ENCODE measurements at regions not wholly inside any gene's neighbourhood (a gene's known extent, or its start where the extent isn't known, plus 50 kb on each side); places are given as distances from the start of the nearest gene placed in this dataset.

DNA sequence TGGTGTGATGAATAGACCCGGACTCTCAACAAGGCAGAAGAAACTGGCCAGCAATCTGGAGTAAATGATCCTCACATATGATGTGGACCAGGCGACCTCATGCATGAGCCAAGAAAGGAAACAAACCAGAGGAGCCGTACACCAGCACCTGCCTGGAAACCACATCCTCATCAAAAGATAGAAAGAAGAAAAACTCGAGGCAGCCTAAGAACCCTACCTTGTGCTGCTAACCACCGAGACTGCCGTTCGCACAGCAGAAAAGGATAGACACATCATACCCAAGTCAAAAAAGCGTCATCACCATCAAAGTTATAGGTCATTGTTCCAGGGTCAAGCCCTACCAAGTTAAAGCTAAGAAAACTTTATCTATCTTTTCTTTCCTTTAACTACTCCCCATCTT lies 66.7 kb downstream of the RESF1 start:
- Histone ChIP-seq H3K9me2 (ENCODE audit: insufficient read depth) (no peaks in the 10 kb centered on the region), H4K20me1 (ENCODE audit: insufficient read depth) (no peaks in the 10 kb centered on the region), H2AFZ (ENCODE audit: low read depth, low read length, poor library complexity, severe bottlenecking) (no peak overlapping the region), H3K4me1 (ENCODE audit: control insufficient read depth in 1 of 2, insufficient read depth in 2 of 2, low read length in 2 of 2) (no peaks in the 10 kb centered on the region), H3K79me2 (ENCODE audit: insufficient read depth, low read length) (no peaks in the 10 kb centered on the region), H3K27me3 (ENCODE audit: insufficient read depth, low read length) (no peaks in the 10 kb centered on the region), H3K36me3 (ENCODE audit: control insufficient read depth in 1 of 2, insufficient read depth in 2 of 2, low read length in 2 of 2) (no peaks in the 10 kb centered on the region), H3K9me3 (ENCODE audit: control insufficient read depth in 1 of 2, insufficient read depth in 1 of 2, low read depth in 1 of 2, low read length in 2 of 2) (no peaks in the 10 kb centered on the region), H3K4me3 (replicated peaks in 1 of 2; ENCODE audit: low read depth in 1 of 2, low read length in 2 of 2) (no peak overlapping the region), H3K9ac (ENCODE audit: low read length) (no peak overlapping the region), H3K4me2 (ENCODE audit: low read length) (no peak overlapping the region), H3K27ac (ENCODE audit: low read depth, low read length) (no peak overlapping the region)
- ChIA-PET CTCF (no interaction called here), RAD21 (ENCODE audit: low non-redundant PET in 1 of 2, low total read pairs in 2 of 2, uncharacterized antibody in 2 of 2, unreplicated experiment in 2 of 2) (no interaction called here), POLR2A (no interaction called here)
- TF ChIP-seq, protein P1, sequence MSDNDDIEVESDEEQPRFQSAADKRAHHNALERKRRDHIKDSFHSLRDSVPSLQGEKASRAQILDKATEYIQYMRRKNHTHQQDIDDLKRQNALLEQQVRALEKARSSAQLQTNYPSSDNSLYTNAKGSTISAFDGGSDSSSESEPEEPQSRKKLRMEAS (IDR thresholded peaks at IDR 0.05) = no peak
- TF ChIP-seq SRF (IDR thresholded peaks at IDR 0.05; ENCODE audit: low read depth) = no peak
- no peak for TF ChIP-seq ELF1 (IDR thresholded peaks at IDR 0.05; ENCODE audit: borderline replicate concordance, low read depth)
- TF ChIP-seq JUND (IDR thresholded peaks at IDR 0.05) = no peak
- TF ChIP-seq, protein P2, sequence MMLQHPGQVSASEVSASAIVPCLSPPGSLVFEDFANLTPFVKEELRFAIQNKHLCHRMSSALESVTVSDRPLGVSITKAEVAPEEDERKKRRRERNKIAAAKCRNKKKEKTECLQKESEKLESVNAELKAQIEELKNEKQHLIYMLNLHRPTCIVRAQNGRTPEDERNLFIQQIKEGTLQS (IDR thresholded peaks at IDR 0.05) = no peak
- TF ChIP-seq POLR2AphosphoS5 (IDR thresholded peaks at IDR 0.05; ENCODE audit: low read depth, low read length) = no peak
- no peak for TF ChIP-seq ZNF274 (IDR thresholded peaks at IDR 0.05; ENCODE audit: low read depth, low read length)
- TF ChIP-seq EZH2phosphoT487 (IDR thresholded peaks at IDR 0.05; ENCODE audit: borderline replicate concordance) = no peak
- TF ChIP-seq, protein P3, sequence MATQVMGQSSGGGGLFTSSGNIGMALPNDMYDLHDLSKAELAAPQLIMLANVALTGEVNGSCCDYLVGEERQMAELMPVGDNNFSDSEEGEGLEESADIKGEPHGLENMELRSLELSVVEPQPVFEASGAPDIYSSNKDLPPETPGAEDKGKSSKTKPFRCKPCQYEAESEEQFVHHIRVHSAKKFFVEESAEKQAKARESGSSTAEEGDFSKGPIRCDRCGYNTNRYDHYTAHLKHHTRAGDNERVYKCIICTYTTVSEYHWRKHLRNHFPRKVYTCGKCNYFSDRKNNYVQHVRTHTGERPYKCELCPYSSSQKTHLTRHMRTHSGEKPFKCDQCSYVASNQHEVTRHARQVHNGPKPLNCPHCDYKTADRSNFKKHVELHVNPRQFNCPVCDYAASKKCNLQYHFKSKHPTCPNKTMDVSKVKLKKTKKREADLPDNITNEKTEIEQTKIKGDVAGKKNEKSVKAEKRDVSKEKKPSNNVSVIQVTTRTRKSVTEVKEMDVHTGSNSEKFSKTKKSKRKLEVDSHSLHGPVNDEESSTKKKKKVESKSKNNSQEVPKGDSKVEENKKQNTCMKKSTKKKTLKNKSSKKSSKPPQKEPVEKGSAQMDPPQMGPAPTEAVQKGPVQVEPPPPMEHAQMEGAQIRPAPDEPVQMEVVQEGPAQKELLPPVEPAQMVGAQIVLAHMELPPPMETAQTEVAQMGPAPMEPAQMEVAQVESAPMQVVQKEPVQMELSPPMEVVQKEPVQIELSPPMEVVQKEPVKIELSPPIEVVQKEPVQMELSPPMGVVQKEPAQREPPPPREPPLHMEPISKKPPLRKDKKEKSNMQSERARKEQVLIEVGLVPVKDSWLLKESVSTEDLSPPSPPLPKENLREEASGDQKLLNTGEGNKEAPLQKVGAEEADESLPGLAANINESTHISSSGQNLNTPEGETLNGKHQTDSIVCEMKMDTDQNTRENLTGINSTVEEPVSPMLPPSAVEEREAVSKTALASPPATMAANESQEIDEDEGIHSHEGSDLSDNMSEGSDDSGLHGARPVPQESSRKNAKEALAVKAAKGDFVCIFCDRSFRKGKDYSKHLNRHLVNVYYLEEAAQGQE (IDR thresholded peaks at IDR 0.05; ENCODE audit: low read depth) = no peak
- no peak for TF ChIP-seq CEBPB (IDR thresholded peaks at IDR 0.05; ENCODE audit: low read depth)
- TF ChIP-seq RAD21 (IDR thresholded peaks at IDR 0.05; ENCODE audit: low read depth) = no peak
- no peak for TF ChIP-seq YY1 (IDR thresholded peaks at IDR 0.05; ENCODE audit: extremely low read depth, insufficient replicate concordance, low read depth, low read length)
- TF ChIP-seq, protein P4, sequence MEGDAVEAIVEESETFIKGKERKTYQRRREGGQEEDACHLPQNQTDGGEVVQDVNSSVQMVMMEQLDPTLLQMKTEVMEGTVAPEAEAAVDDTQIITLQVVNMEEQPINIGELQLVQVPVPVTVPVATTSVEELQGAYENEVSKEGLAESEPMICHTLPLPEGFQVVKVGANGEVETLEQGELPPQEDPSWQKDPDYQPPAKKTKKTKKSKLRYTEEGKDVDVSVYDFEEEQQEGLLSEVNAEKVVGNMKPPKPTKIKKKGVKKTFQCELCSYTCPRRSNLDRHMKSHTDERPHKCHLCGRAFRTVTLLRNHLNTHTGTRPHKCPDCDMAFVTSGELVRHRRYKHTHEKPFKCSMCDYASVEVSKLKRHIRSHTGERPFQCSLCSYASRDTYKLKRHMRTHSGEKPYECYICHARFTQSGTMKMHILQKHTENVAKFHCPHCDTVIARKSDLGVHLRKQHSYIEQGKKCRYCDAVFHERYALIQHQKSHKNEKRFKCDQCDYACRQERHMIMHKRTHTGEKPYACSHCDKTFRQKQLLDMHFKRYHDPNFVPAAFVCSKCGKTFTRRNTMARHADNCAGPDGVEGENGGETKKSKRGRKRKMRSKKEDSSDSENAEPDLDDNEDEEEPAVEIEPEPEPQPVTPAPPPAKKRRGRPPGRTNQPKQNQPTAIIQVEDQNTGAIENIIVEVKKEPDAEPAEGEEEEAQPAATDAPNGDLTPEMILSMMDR (IDR thresholded peaks at IDR 0.05 in 2 of 3, conservative IDR thresholded peaks at IDR 0.05 in 1 of 3; ENCODE audit: borderline replicate concordance in 1 of 3, insufficient read depth in 1 of 3, low read depth in 2 of 3, low read length in 2 of 3) = no peak
- TF ChIP-seq CBX3 (IDR thresholded peaks at IDR 0.05; ENCODE audit: low read depth) = no peak
- no TSS peak for BruUV-seq (replicated peaks)
- no peak for ATAC-seq
- DNase-seq (ENCODE audit: low read depth, low spot score) = no peak
- intact Hi-C loops (cut with micrococcal nuclease) = no loop called here
